Fibroblast of the aortic adventitia (primary cell): ENCODE measurements at regions not wholly inside any gene's neighbourhood (a gene's known extent, or its start where the extent isn't known, plus 50 kb on each side); places are given as distances from the start of the nearest gene placed in this dataset.

Experiments used
- DNase-seq: peaks from one replicate; pipeline ENCODE4 v3.0.0-alpha.2; 2010; ENCODE audit warnings: low read depth
- H3K4me3 ChIP-seq: 2 replicates; pipeline ENCODE4 v1.5.1; 2011; ENCODE audit warnings: low read depth, mild to moderate bottlenecking, control low read depth, low read length, moderate library complexity
- CTCF ChIP-seq: IDR thresholded peaks from 2 replicates; pipeline ENCODE4 v1.5.1; 2011; ENCODE audit warnings: mild to moderate bottlenecking, low read length, control low read depth, inconsistent platforms; ENCODE audit not compliant: insufficient read depth

GRCh38 chr14:71229875-71230274, 322.6 kb downstream of the PCNX1 start:
- no peak for DNase-seq
- no peak overlapping the region for H3K4me3 ChIP-seq
- TF ChIP-seq CTCF: no peak

GRCh38 chr14:71230897-71231296, 323.6 kb downstream of the PCNX1 start:
- DNase-seq: no peak
- no peak for TF ChIP-seq CTCF
- no peak overlapping the region for H3K4me3 ChIP-seq

- no peak for DNase-seq
- no peak for TF ChIP-seq CTCF
- no peak overlapping the region for H3K4me3 ChIP-seq
These were observed 324.5 kb downstream of the PCNX1 start for GRCh38 chr14:71231521-71232393.

DNA sequence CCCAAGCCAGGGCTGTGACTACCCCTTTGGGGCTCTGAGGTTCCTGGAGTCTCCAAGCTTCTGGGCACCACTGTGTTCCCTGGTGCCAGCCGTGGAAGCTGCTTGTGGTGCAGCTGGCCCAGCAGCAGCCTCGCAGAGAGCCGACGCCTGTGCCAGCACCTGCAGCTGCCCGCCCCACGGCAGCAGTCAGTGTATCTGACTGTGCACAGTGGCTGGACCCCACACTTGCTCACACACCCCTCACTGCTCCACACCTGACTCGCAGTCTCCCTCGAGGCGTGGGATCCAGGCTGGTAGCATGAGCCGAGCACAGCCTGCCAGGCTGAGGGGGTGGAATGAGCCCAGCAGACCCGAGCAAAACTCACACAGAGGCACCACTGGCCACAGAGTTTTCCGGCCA, 325.2 kb downstream of the PCNX1 start:
- no peak overlapping the region for H3K4me3 ChIP-seq
- DNase-seq: no peak
- no peak for TF ChIP-seq CTCF

DNA sequence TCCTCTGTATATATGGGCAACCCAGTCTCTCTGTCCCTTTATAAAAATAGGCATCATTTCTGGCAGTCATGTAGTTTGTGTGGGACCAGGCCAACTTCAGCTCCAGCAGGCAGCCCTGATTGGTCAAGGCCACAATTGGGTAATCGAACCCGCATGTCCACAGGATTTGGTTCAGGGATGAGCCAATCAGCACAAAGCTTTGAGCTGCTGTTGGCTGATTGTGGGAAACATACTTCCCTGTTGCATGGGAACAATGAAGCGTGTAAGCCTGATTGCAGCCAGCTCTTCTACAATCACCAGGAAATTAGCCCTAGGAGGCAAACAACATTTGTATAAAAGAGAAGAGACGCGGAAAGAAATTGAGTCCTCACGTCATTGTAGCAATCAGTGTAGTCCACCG, 328.6 kb downstream of the PCNX1 start:
- no peak for TF ChIP-seq CTCF
- peak; percentile 55 for DNase-seq
- H3K4me3 ChIP-seq: no peak overlapping the region

- DNase-seq: no peak
- no peak for TF ChIP-seq CTCF
- H3K4me3 ChIP-seq: no peak overlapping the region
These were observed 329.2 kb downstream of the PCNX1 start for GRCh38 chr14:71236487-71236886.

DNA sequence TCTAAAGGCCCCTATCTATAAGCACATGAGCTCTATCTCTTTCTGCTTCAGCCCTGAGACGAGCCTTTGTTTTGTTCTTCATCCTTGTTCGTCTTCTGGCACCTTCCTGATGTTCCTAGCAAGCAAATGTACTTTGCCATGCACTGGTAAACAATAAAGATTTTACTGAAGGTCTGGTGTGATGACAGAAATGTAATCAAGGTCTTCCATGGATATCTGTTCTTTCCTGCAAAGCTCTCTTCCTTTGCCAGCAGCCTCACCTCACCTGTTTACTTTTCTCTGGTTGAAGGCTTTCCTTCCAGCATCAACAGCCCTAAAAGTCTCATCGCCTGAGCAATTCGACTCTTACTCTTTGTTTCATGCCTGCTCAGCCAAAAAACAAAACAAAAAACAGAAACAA, 330.3 kb downstream of the PCNX1 start:
- H3K4me3 ChIP-seq: no peak overlapping the region
- no peak for DNase-seq
- no peak for TF ChIP-seq CTCF
